Thyroid gland (tissue), 4 donors: ENCODE measurements at regions not wholly inside any gene's neighbourhood (a gene's known extent, or its start where the extent isn't known, plus 50 kb on each side); places are given as distances from the start of the nearest gene placed in this dataset.

Source experiments
- POLR2A ChIP-seq, 2 donors: fragments of 450-650 bp; IDR thresholded peaks; one replicate each; pipeline ENCODE4 v1.6.1; 2017; ENCODE audit warnings: antibody characterized with exemption in 2 of 2, mild to moderate bottlenecking in 2 of 2, moderate library complexity in 1 of 2
- TF ChIP-seq, protein P1 (sequence below), 6 experiments: fragments of 200-600 bp in 3 of 6; fragments of 450-650 bp in 3 of 6; sonication (generic) in 3 of 6; IDR thresholded peaks; one replicate each; pipeline ENCODE4 v1.5.1; 2016 to 2019; ENCODE audit warnings: antibody characterized with exemption in 6 of 6, mild to moderate bottlenecking in 2 of 6, inconsistent platforms in 1 of 6, moderate library complexity in 1 of 6

DNA sequence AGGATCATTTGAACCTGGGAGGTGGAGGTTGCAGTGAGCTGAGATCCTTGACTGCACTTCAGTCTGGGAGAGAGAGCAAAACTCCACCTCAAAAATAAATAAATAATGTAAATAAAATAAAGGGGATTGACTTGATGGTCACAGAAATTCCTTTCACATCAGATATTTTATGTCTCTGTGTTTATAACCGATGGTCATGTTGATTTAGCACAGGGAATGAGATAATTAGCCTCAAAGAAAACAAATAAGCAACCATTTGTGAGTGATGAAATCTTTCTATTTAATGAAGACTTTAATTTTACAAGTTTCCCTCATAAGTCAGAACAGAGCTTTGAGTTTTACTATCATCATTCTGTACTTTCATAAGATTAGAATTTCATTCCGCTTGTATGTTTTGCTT, 64.8 kb upstream of the NUPR2 start:
- TF ChIP-seq, protein P1, sequence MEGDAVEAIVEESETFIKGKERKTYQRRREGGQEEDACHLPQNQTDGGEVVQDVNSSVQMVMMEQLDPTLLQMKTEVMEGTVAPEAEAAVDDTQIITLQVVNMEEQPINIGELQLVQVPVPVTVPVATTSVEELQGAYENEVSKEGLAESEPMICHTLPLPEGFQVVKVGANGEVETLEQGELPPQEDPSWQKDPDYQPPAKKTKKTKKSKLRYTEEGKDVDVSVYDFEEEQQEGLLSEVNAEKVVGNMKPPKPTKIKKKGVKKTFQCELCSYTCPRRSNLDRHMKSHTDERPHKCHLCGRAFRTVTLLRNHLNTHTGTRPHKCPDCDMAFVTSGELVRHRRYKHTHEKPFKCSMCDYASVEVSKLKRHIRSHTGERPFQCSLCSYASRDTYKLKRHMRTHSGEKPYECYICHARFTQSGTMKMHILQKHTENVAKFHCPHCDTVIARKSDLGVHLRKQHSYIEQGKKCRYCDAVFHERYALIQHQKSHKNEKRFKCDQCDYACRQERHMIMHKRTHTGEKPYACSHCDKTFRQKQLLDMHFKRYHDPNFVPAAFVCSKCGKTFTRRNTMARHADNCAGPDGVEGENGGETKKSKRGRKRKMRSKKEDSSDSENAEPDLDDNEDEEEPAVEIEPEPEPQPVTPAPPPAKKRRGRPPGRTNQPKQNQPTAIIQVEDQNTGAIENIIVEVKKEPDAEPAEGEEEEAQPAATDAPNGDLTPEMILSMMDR (IDR thresholded peaks at IDR 0.05), result no peak
- TF ChIP-seq POLR2A (IDR thresholded peaks at IDR 0.05), result no peak
